ENCODE measurements at regions not wholly inside any gene's neighbourhood (a gene's known extent, or its start where the extent isn't known, plus 50 kb on each side); places are given as distances from the start of the nearest gene placed in this dataset.
A peak's percentile ranks its signal among the peaks of the same experiment; 100 is the strongest.

- Histone ChIP-seq H3K9me3 (ENCODE audit: control insufficient read depth, insufficient read depth, low read length) (no peaks in the 10 kb centered on the region), H3K36me3 (ENCODE audit: control insufficient read depth, insufficient read depth, low read length) (no peaks in the 10 kb centered on the region), H3K27me3 (ENCODE audit: control insufficient read depth, insufficient read depth, low read length) (no peaks in the 10 kb centered on the region), H3K4me3 (ENCODE audit: low read length) (no peak overlapping the region), H3K27ac (ENCODE audit: low read length) (no peak overlapping the region), H3K4me1 (ENCODE audit: control insufficient read depth, insufficient read depth, low read length) (no peaks in the 10 kb centered on the region)
- peak; percentile 25 for DNase-seq (ENCODE audit: low read depth, low spot score)
- no CpG with 5 or more reads among the region's 6 CpGs for WGBS (ENCODE audit: insufficient coverage, insufficient read length)
These were observed 394.4 kb upstream of the ADGRL3 start for GRCh38 chr4:60805500-60806313.

DNA sequence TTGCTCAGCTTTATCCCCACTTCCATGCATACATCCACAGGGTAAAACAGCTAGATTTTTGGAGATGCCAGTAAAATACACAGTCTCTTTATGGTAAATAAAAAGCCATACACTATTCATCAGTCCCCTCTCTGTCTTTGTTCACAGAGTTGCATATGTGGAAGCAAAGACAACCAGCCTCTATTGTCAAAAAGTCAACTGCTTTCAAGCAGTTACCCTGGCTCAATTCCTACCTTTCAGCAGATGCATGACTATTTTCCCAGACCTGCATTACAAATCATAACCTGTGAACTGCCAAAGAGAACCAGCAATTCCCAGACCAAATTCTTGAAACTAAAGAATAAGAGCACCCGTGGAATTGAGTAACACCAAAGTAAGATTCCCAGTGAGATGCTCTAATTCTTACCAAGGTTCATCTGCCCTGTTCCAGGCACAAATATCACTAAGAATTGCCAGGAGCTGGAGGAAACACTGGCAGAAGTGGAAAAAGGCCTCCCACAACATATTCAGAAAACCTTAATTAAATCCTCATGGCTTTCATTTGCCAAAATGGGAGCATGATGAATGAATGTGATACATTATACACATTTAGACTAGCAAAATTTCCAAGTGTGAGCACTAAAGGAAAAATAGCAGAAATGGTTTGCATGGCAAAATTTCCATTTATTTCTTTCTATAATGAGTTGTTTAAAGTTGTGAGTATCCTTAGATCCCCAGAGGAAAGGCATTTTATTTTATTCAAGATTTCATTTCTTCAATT, 391.2 kb upstream of the ADGRL3 start:
- no peak overlapping the region for H3K4me3 ChIP-seq (ENCODE audit: low read length)
- H3K27me3 ChIP-seq (ENCODE audit: control insufficient read depth, insufficient read depth, low read length): no peaks in the 10 kb centered on the region
- H3K4me1 ChIP-seq (ENCODE audit: control insufficient read depth, insufficient read depth, low read length): no peaks in the 10 kb centered on the region
- no peak overlapping the region for H3K27ac ChIP-seq (ENCODE audit: low read length)
- H3K36me3 ChIP-seq (ENCODE audit: control insufficient read depth, insufficient read depth, low read length): no peaks in the 10 kb centered on the region
- no CpG with 5 or more reads among the region's 1 CpG for WGBS (ENCODE audit: insufficient coverage, insufficient read length)
- no peak for DNase-seq (ENCODE audit: low read depth, low spot score)
- no peaks in the 10 kb centered on the region for H3K9me3 ChIP-seq (ENCODE audit: control insufficient read depth, insufficient read depth, low read length)

- no CpG with 5 or more reads among the region's 1 CpG for WGBS (ENCODE audit: insufficient coverage, insufficient read length)
- Histone ChIP-seq H3K9me3 (ENCODE audit: control insufficient read depth, insufficient read depth, low read length) (no peaks in the 10 kb centered on the region), H3K4me1 (ENCODE audit: control insufficient read depth, insufficient read depth, low read length) (no peaks in the 10 kb centered on the region), H3K4me3 (ENCODE audit: low read length) (no peak overlapping the region), H3K36me3 (ENCODE audit: control insufficient read depth, insufficient read depth, low read length) (no peaks in the 10 kb centered on the region), H3K27ac (ENCODE audit: low read length) (no peak overlapping the region), H3K27me3 (ENCODE audit: control insufficient read depth, insufficient read depth, low read length) (no peaks in the 10 kb centered on the region)
- DNase-seq (ENCODE audit: low read depth, low spot score): no peak
These were observed 390.7 kb upstream of the ADGRL3 start for GRCh38 chr4:60809486-60809800.

- DNase-seq (ENCODE audit: low read depth, low spot score): no peak
- H3K4me1 ChIP-seq (ENCODE audit: control insufficient read depth, insufficient read depth, low read length): no peaks in the 10 kb centered on the region
- H3K27ac ChIP-seq (ENCODE audit: low read length): no peak overlapping the region
- H3K27me3 ChIP-seq (ENCODE audit: control insufficient read depth, insufficient read depth, low read length): no peaks in the 10 kb centered on the region
- no peaks in the 10 kb centered on the region for H3K9me3 ChIP-seq (ENCODE audit: control insufficient read depth, insufficient read depth, low read length)
- no peaks in the 10 kb centered on the region for H3K36me3 ChIP-seq (ENCODE audit: control insufficient read depth, insufficient read depth, low read length)
- H3K4me3 ChIP-seq (ENCODE audit: low read length): no peak overlapping the region
- no CpG with 5 or more reads among the region's 1 CpG for WGBS (ENCODE audit: insufficient coverage, insufficient read length)
These were observed 387.3 kb upstream of the ADGRL3 start for GRCh38 chr4:60812811-60813210.

DNA sequence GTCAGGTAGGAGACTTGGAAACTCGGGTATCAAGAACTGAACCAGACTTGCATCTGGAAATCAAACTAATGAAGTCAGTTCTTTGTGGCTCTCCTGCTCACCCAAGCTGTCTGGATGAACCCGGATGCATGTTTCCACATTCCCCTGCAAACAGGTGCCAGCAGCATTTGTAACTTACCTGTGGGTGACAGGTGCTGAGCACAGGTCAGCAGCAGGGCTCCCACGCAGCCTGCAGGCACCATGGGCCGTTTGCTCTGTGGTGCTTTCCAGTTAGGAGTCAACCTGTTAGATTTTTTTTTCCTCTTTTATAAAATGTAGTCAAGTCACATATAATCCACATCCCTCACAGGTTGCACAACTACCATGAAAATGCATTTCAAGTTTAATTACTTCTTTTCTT, 385.6 kb upstream of the ADGRL3 start:
- no peak for DNase-seq (ENCODE audit: low read depth, low spot score)
- Histone ChIP-seq H3K27me3 (ENCODE audit: control insufficient read depth, insufficient read depth, low read length) (no peaks in the 10 kb centered on the region), H3K9me3 (ENCODE audit: control insufficient read depth, insufficient read depth, low read length) (no peaks in the 10 kb centered on the region), H3K27ac (ENCODE audit: low read length) (no peak overlapping the region), H3K36me3 (ENCODE audit: control insufficient read depth, insufficient read depth, low read length) (no peaks in the 10 kb centered on the region), H3K4me1 (ENCODE audit: control insufficient read depth, insufficient read depth, low read length) (no peaks in the 10 kb centered on the region), H3K4me3 (ENCODE audit: low read length) (no peak overlapping the region)
- no CpG with 5 or more reads among the region's 4 CpGs for WGBS (ENCODE audit: insufficient coverage, insufficient read length)

- DNase-seq (ENCODE audit: low read depth, low spot score): no peak
- Histone ChIP-seq H3K4me3 (ENCODE audit: low read length) (no peak overlapping the region), H3K27me3 (ENCODE audit: control insufficient read depth, insufficient read depth, low read length) (no peaks in the 10 kb centered on the region), H3K36me3 (ENCODE audit: control insufficient read depth, insufficient read depth, low read length) (no peaks in the 10 kb centered on the region), H3K9me3 (ENCODE audit: control insufficient read depth, insufficient read depth, low read length) (no peaks in the 10 kb centered on the region), H3K27ac (ENCODE audit: low read length) (no peak overlapping the region), H3K4me1 (ENCODE audit: control insufficient read depth, insufficient read depth, low read length) (no peaks in the 10 kb centered on the region)
- no CpG with 5 or more reads among the region's 1 CpG for WGBS (ENCODE audit: insufficient coverage, insufficient read length)
These were observed 382.5 kb upstream of the ADGRL3 start for GRCh38 chr4:60817609-60818008.

GRCh38 chr4:60822986-60823385, 377.1 kb upstream of the ADGRL3 start:
- DNase-seq (ENCODE audit: low read depth, low spot score): no peak
- no peak overlapping the region for H3K4me3 ChIP-seq (ENCODE audit: low read length)
- no peaks in the 10 kb centered on the region for H3K27me3 ChIP-seq (ENCODE audit: control insufficient read depth, insufficient read depth, low read length)
- no CpG with 5 or more reads among the region's 2 CpGs for WGBS (ENCODE audit: insufficient coverage, insufficient read length)
- H3K9me3 ChIP-seq (ENCODE audit: control insufficient read depth, insufficient read depth, low read length): no peaks in the 10 kb centered on the region
- no peak overlapping the region for H3K27ac ChIP-seq (ENCODE audit: low read length)
- H3K36me3 ChIP-seq (ENCODE audit: control insufficient read depth, insufficient read depth, low read length): no peaks in the 10 kb centered on the region
- no peaks in the 10 kb centered on the region for H3K4me1 ChIP-seq (ENCODE audit: control insufficient read depth, insufficient read depth, low read length)

- H3K9me3 ChIP-seq (ENCODE audit: control insufficient read depth, insufficient read depth, low read length): no peaks in the 10 kb centered on the region
- no peak overlapping the region for H3K4me3 ChIP-seq (ENCODE audit: low read length)
- H3K27ac ChIP-seq (ENCODE audit: low read length): no peak overlapping the region
- whole genome bisulfite sequencing (ENCODE audit: insufficient coverage, insufficient read length): no CpG with 5 or more reads among the region's 1 CpG
- H3K36me3 ChIP-seq (ENCODE audit: control insufficient read depth, insufficient read depth, low read length): no peaks in the 10 kb centered on the region
- no peaks in the 10 kb centered on the region for H3K4me1 ChIP-seq (ENCODE audit: control insufficient read depth, insufficient read depth, low read length)
- H3K27me3 ChIP-seq (ENCODE audit: control insufficient read depth, insufficient read depth, low read length): no peaks in the 10 kb centered on the region
- DNase-seq (ENCODE audit: low read depth, low spot score): no peak
These were observed 360.1 kb upstream of the ADGRL3 start for GRCh38 chr4:60840020-60840419.

DNA sequence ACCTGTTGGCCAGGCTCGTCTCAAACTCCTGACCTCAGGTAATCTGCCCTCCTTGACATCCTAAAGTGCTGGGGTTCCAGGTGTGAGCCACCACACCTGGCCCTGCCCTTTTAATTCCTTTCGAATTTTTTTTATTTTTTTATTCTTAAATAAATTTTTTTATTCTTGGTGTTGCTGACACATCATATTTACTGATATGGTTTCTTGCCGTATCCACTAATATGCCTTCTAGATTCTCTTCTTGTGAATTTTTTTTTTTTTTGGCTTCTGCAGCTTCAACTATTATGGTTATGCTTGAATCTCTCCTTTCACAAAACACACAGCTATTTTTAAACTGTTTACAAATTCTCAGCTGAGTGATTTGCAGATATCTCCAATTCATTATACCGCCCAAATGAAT, 353.4 kb upstream of the ADGRL3 start:
- H3K27ac ChIP-seq (ENCODE audit: low read length): no peak overlapping the region
- no peaks in the 10 kb centered on the region for H3K9me3 ChIP-seq (ENCODE audit: control insufficient read depth, insufficient read depth, low read length)
- no peak for DNase-seq (ENCODE audit: low read depth, low spot score)
- H3K27me3 ChIP-seq (ENCODE audit: control insufficient read depth, insufficient read depth, low read length): no peaks in the 10 kb centered on the region
- no CpG with 5 or more reads among the region's 4 CpGs for WGBS (ENCODE audit: insufficient coverage, insufficient read length)
- no peaks in the 10 kb centered on the region for H3K36me3 ChIP-seq (ENCODE audit: control insufficient read depth, insufficient read depth, low read length)
- H3K4me3 ChIP-seq (ENCODE audit: low read length): no peak overlapping the region
- H3K4me1 ChIP-seq (ENCODE audit: control insufficient read depth, insufficient read depth, low read length): no peaks in the 10 kb centered on the region

DNA sequence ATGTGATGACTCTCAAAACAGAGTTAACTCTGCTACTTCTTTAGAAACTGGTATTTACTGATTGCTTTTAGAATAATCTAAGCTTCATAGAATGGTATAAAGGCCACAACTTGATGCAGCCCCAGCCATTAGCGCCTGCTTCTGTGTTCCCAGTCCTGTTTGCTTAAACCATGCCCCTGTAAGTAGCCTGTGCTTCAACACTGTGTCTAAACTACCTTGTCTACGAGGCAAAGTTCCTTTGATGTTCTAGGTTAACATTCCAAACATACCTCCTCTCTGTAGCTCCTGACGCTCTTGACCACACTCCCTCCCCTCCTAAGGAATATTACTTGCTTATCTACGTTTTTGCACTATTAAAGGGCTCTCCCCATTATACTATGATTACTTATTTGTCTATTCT, 352.5 kb upstream of the ADGRL3 start:
- no peak for DNase-seq (ENCODE audit: low read depth, low spot score)
- Histone ChIP-seq H3K27me3 (ENCODE audit: control insufficient read depth, insufficient read depth, low read length) (no peaks in the 10 kb centered on the region), H3K4me1 (ENCODE audit: control insufficient read depth, insufficient read depth, low read length) (no peaks in the 10 kb centered on the region), H3K36me3 (ENCODE audit: control insufficient read depth, insufficient read depth, low read length) (no peaks in the 10 kb centered on the region), H3K27ac (ENCODE audit: low read length) (no peak overlapping the region), H3K4me3 (ENCODE audit: low read length) (no peak overlapping the region), H3K9me3 (ENCODE audit: control insufficient read depth, insufficient read depth, low read length) (no peaks in the 10 kb centered on the region)
- no CpG with 5 or more reads among the region's 4 CpGs for WGBS (ENCODE audit: insufficient coverage, insufficient read length)

Data from iPS DF 6.9 (cell line).